Esophagus muscularis mucosa (tissue), 4 donors: ENCODE measurements at regions not wholly inside any gene's neighbourhood (a gene's known extent, or its start where the extent isn't known, plus 50 kb on each side); places are given as distances from the start of the nearest gene placed in this dataset.

Experiments used
- DNase-seq: peaks from one replicate; pipeline ENCODE4 v3.0.0-alpha.2; 2017; ENCODE audit errors: extremely low spot score
- H3K27ac ChIP-seq, 4 donors: fragments of 200-600 bp; sonication (generic); replicated peaks in 1 of 4; 1 replicate in 3 of 4; 2 replicates in 1 of 4; pipeline ENCODE4 v1.5.1; 2016 to 2019; ENCODE audit warnings: mild to moderate bottlenecking in 1 of 4
- H3K27me3 ChIP-seq, 4 donors: fragments of 200-600 bp; sonication (generic); one replicate each; pipeline versions ENCODE4 v1.5.1 to v1.6.0; 2016 to 2019
- H3K36me3 ChIP-seq, 4 donors: fragments of 200-600 bp; sonication (generic); one replicate each; pipeline ENCODE4 v1.5.1; 2016 to 2019
- H3K4me1 ChIP-seq, 4 donors: fragments of 200-600 bp; sonication (generic); one replicate each; pipeline ENCODE4 v1.5.1; 2016 to 2019
- H3K4me3 ChIP-seq, 4 donors: fragments of 200-600 bp; sonication (generic); 1 replicate in 2 of 4; 2 replicates in 2 of 4; pipeline ENCODE4 v1.5.1; 2016 to 2019; ENCODE audit warnings: mild to moderate bottlenecking in 4 of 4, moderate library complexity in 1 of 4
- H3K9me3 ChIP-seq, 4 donors: fragments of 200-600 bp; sonication (generic); 1 replicate in 3 of 4; 2 replicates in 1 of 4; pipeline ENCODE4 v1.5.1; 2016 to 2019
- EP300 ChIP-seq: sonication (generic); formaldehyde crosslinking; IDR thresholded peaks from one replicate; pipeline ENCODE4 v1.6.1; 2017; ENCODE audit warnings: antibody characterized with exemption
- POLR2A ChIP-seq: fragments of 450-650 bp; IDR thresholded peaks from one replicate; pipeline ENCODE4 v1.6.1; 2017; ENCODE audit warnings: antibody characterized with exemption, moderate library complexity, mild to moderate bottlenecking, low read depth
- POLR2AphosphoS5 ChIP-seq, 2 donors: sonication (generic); formaldehyde crosslinking; IDR thresholded peaks; one replicate each; pipeline ENCODE4 v1.6.1; 2017; ENCODE audit warnings: antibody characterized with exemption in 2 of 2
- WGBS: methylation state at CpG from one replicate; pipeline ENCODE4 v1.1.5; 2018; 5-methylcytosine and 5-hydroxymethylcytosine counted together
- intact Hi-C: fragments of 100-400 bp; cut with DNase I; formaldehyde crosslinking; loops from one replicate; pipeline ENCODE4 v1.15.1; 2023
- TF ChIP-seq, protein P1 (sequence below), 3 experiments: fragments of 200-600 bp in 2 of 3; fragments of 450-650 bp in 1 of 3; sonication (generic) in 2 of 3; IDR thresholded peaks; one replicate each; pipeline ENCODE4 v1.5.1; 2017 to 2019; ENCODE audit warnings: antibody characterized with exemption in 3 of 3, mild to moderate bottlenecking in 2 of 3, moderate library complexity in 1 of 3

DNA sequence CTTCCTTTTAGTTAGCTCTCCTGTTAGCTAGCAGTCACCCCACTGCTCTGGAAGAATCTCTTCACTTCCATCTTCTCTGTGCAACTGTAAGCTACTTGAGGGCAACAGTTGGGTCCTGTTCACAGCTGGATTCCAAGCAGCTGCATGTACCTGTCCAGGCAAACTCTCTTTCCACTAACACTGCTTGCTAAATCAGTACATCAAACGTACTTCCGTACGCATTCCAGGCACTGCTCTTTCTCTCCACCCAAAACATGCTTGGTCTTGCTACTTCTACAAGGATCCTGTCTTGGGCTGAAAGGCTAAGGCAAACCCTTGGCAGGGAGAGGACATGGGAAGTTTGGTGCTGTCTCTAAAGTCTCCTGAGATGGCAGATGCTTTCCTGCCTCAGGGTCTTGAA lies 139.2 kb upstream of the CACNA1E start:
- Histone ChIP-seq H3K27ac (no peak overlapping the region), H3K27me3 (no peaks in the 10 kb centered on the region), H3K4me3 (no peak overlapping the region), H3K36me3 (no peaks in the 10 kb centered on the region), H3K4me1 (no peaks in the 10 kb centered on the region), H3K9me3 (no peaks in the 10 kb centered on the region)
- DNase-seq = no peak
- TF ChIP-seq, protein P1, sequence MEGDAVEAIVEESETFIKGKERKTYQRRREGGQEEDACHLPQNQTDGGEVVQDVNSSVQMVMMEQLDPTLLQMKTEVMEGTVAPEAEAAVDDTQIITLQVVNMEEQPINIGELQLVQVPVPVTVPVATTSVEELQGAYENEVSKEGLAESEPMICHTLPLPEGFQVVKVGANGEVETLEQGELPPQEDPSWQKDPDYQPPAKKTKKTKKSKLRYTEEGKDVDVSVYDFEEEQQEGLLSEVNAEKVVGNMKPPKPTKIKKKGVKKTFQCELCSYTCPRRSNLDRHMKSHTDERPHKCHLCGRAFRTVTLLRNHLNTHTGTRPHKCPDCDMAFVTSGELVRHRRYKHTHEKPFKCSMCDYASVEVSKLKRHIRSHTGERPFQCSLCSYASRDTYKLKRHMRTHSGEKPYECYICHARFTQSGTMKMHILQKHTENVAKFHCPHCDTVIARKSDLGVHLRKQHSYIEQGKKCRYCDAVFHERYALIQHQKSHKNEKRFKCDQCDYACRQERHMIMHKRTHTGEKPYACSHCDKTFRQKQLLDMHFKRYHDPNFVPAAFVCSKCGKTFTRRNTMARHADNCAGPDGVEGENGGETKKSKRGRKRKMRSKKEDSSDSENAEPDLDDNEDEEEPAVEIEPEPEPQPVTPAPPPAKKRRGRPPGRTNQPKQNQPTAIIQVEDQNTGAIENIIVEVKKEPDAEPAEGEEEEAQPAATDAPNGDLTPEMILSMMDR (IDR thresholded peaks at IDR 0.05) = no peak
- TF ChIP-seq EP300 (no peak), POLR2AphosphoS5 (IDR thresholded peaks at IDR 0.05) (no peak), POLR2A (no peak)
- intact Hi-C loops = no loop called here
- 82% methylated on average over 3 of the region's 3 CpGs for WGBS

- no peaks in the 10 kb centered on the region for H3K27me3 ChIP-seq
- no peaks in the 10 kb centered on the region for H3K9me3 ChIP-seq
- no peak overlapping the region for H3K27ac ChIP-seq
- H3K36me3 ChIP-seq = no peaks in the 10 kb centered on the region
- 67% methylated on average over 5 of the region's 6 CpGs for WGBS
- TF ChIP-seq POLR2A (no peak), POLR2AphosphoS5 (IDR thresholded peaks at IDR 0.05) (no peak), EP300 (no peak)
- TF ChIP-seq, protein P1 (IDR thresholded peaks at IDR 0.05) = no peak
- no peaks in the 10 kb centered on the region for H3K4me1 ChIP-seq
- no peak for DNase-seq
- intact Hi-C loops = no loop called here
- H3K4me3 ChIP-seq = no peak overlapping the region
Measured at GRCh38 chr1:181345146-181345545, 138.2 kb upstream of the CACNA1E start.

DNA sequence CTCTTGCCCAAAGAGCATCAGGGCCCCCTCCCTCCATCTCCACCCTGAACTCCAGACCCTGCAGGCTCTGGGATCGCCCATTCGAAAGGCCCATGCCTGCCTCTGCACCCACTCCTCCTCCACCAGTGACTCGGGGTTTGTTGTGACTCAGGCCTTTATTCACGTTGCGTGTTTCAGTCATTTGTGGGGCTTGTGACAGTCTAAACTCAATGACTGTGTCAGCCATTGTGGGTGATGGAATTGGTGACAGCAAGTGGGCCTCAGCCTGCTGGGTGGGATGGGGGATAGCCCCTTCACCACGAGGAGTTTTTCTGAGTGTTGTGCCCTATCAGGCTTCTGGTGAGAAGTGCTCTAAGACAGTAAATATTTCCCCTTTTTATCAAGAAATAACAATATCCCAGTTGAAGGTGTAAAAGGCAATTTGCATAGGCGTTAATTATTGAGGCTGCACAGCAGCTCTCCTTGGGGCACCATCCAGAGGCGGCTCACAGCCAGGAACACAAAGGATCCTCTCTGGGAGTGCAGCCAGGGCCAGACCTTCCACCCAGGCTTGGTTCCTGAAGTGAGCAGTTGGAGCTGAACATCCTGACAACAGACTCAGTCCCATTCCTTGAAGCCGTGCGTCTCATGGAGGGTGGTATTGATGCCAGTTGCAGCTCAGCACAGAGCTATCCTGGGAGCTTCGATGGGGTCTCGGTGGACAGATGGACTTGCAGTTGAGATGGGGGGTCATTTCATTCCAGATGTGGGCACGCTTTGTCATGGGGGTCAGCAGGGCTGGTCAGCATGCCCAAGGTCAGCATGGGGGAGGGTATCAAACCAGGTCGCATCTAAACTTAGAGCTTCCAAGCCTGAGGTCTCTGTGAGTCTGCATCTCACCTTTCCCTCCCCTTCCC lies 135.6 kb upstream of the CACNA1E start:
- Histone ChIP-seq H3K27me3 (no peaks in the 10 kb centered on the region), H3K27ac (no peak overlapping the region), H3K4me1 (no peaks in the 10 kb centered on the region), H3K4me3 (no peak overlapping the region), H3K9me3 (no peaks in the 10 kb centered on the region), H3K36me3 (no peaks in the 10 kb centered on the region)
- 88% methylated on average over 14 of the region's 14 CpGs for WGBS
- intact Hi-C loops = no loop called here
- no peak for DNase-seq
- TF ChIP-seq EP300 (no peak), POLR2AphosphoS5 (IDR thresholded peaks at IDR 0.05) (no peak)
- TF ChIP-seq, protein P1 (IDR thresholded peaks at IDR 0.05) = no peak

GRCh38 chr1:181349512-181349911 lies 133.8 kb upstream of the CACNA1E start:
- intact Hi-C loops = no loop called here
- Histone ChIP-seq H3K4me3 (no peak overlapping the region), H3K27ac (no peak overlapping the region), H3K4me1 (no peaks in the 10 kb centered on the region), H3K36me3 (no peaks in the 10 kb centered on the region), H3K27me3 (no peaks in the 10 kb centered on the region), H3K9me3 (no peaks in the 10 kb centered on the region)
- WGBS = 81% methylated on average over 2 of the region's 2 CpGs
- no peak for DNase-seq
- TF ChIP-seq, protein P1 (IDR thresholded peaks at IDR 0.05) = no peak

DNA sequence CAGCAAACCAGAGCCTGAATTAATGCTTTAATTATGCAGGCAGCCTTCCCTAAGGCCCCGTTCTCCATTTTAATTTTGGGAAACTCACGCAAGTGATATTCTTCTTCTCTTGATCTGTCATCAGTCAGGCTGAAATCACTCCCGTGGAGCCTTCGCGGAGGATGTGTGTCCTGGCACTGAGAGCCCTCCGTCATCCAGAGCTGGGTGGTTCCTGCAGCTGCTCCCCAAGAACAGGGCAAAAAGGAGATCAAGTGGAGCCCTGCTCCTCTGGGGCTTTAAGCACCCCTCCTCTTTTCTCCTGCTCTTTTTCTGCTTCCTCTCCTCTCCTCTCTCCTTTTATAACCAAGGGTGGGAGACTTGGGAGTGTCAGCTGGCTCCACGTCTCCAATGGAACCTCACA lies 133.2 kb upstream of the CACNA1E start:
- 83% methylated on average over 7 of the region's 7 CpGs for WGBS
- no peaks in the 10 kb centered on the region for H3K9me3 ChIP-seq
- intact Hi-C loops = no loop called here
- no peaks in the 10 kb centered on the region for H3K27me3 ChIP-seq
- TF ChIP-seq POLR2A (no peak), EP300 (no peak), POLR2AphosphoS5 (IDR thresholded peaks at IDR 0.05) (no peak)
- TF ChIP-seq, protein P1 (IDR thresholded peaks at IDR 0.05) = no peak
- no peaks in the 10 kb centered on the region for H3K4me1 ChIP-seq
- DNase-seq = no peak
- no peak overlapping the region for H3K4me3 ChIP-seq
- no peak overlapping the region for H3K27ac ChIP-seq
- H3K36me3 ChIP-seq = no peaks in the 10 kb centered on the region
